ENCODE measurements at regions not wholly inside any gene's neighbourhood (a gene's known extent, or its start where the extent isn't known, plus 50 kb on each side); places are given as distances from the start of the nearest gene placed in this dataset.

DNA sequence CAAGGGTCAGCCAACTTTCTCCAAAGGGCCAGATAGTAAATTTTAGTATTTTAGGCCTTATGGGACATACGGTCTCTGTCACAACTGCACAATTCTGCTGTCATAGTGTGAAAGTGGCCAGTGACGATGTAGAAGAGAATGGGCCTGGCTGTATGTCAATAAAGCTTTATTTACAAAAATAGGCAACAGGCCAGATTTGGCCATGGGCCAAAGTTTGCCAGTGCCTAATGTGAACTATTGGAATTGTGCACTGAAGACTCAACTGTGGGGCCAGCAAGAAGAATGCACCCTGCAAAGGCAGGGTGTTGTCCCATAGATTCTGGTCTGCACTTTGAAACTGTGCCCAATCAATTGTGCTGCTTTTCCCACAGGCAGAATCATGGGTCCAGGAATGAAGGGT lies 69.4 kb upstream of the PRR23E start:
- TF ChIP-seq EZH2 (IDR thresholded peaks at IDR 0.05; ENCODE audit: insufficient read depth, poor library complexity, severe bottlenecking) (no peak), EZH2phosphoT487 (IDR thresholded peaks at IDR 0.05; ENCODE audit: insufficient read depth, low read depth) (no peak)
